IPS-NIHi7 (cell line): ENCODE measurements at regions not wholly inside any gene's neighbourhood (a gene's known extent, or its start where the extent isn't known, plus 50 kb on each side); places are given as distances from the start of the nearest gene placed in this dataset.
"Not testable (repeated sequence)": the region's sequence is repeated elsewhere in the genome, so short reads cannot be mapped to it uniquely, and the experiment has no call there.

Experiments
- DNase-seq: peaks from one replicate; pipeline ENCODE4 v3.0.0; 2012; ENCODE audit warnings: mixed read lengths; ENCODE audit errors: extremely low spot score

GRCh38 chr4:166153548-166153947, 280.5 kb downstream of the TLL1 start:
- DNase-seq = no peak

- no peak for DNase-seq
Observed at GRCh38 chr4:166162327-166162726, 289.3 kb downstream of the TLL1 start.

GRCh38 chr4:166165829-166166420, 292.9 kb downstream of the TLL1 start:
- DNase-seq = peak; percentile 59

- DNase-seq = peak; percentile 31
Observed at GRCh38 chr4:166169111-166169510, 296.1 kb downstream of the TLL1 start.

- DNase-seq = no peak
Observed at GRCh38 chr4:166172619-166173018, 299.6 kb downstream of the TLL1 start.

GRCh38 chr4:166174717-166175490, 301.9 kb downstream of the TLL1 start:
- no peak for DNase-seq

GRCh38 chr4:166182145-166182544, 309.1 kb downstream of the TLL1 start:
- DNase-seq = no peak

- no peak for DNase-seq
Observed at GRCh38 chr4:166195101-166195500, 322.1 kb downstream of the TLL1 start.

- no peak for DNase-seq
Observed at GRCh38 chr4:166197166-166197565, 324.1 kb downstream of the TLL1 start.

- no peak for DNase-seq
Observed at GRCh38 chr4:166198041-166198440, 325.0 kb downstream of the TLL1 start.

GRCh38 chr4:166198516-166199310, 325.7 kb downstream of the TLL1 start:
- DNase-seq = peak; percentile 31

GRCh38 chr4:166202991-166203390, 330.0 kb downstream of the TLL1 start:
- no peak for DNase-seq

- DNase-seq = not testable (repeated sequence)
Observed at GRCh38 chr4:166212326-166212725, 339.3 kb downstream of the TLL1 start.

- DNase-seq = no peak
Observed at GRCh38 chr4:166222271-166222670, 349.2 kb downstream of the TLL1 start.

- no peak for DNase-seq
Observed at GRCh38 chr4:166228112-166228511, 355.1 kb downstream of the TLL1 start.

GRCh38 chr4:166229799-166230198, 356.8 kb downstream of the TLL1 start:
- no peak for DNase-seq

GRCh38 chr4:166230841-166231240, 357.8 kb downstream of the TLL1 start:
- DNase-seq = no peak

- no peak for DNase-seq
Observed at GRCh38 chr4:166239354-166239753, 366.3 kb downstream of the TLL1 start.

- peak; percentile 28 for DNase-seq
Observed at GRCh38 chr4:166252487-166253402, 379.7 kb downstream of the TLL1 start.

- DNase-seq = no peak
Observed at GRCh38 chr4:166257276-166257675, 384.2 kb downstream of the TLL1 start.

- DNase-seq = no peak
Observed at GRCh38 chr4:166257891-166258290, 384.9 kb downstream of the TLL1 start.

- no peak for DNase-seq
Observed at GRCh38 chr4:166259081-166259480, 386.0 kb downstream of the TLL1 start.
